OCI-M2 (cell line): ENCODE measurements at regions not wholly inside any gene's neighbourhood (a gene's known extent, or its start where the extent isn't known, plus 50 kb on each side); places are given as distances from the start of the nearest gene placed in this dataset.

ENCODE experiments used
- DNase-seq: peaks from one replicate; lab custom pipeline; 2025; ENCODE audit not compliant: unreplicated experiment; lab: John Stamatoyannopoulos, UW

DNA sequence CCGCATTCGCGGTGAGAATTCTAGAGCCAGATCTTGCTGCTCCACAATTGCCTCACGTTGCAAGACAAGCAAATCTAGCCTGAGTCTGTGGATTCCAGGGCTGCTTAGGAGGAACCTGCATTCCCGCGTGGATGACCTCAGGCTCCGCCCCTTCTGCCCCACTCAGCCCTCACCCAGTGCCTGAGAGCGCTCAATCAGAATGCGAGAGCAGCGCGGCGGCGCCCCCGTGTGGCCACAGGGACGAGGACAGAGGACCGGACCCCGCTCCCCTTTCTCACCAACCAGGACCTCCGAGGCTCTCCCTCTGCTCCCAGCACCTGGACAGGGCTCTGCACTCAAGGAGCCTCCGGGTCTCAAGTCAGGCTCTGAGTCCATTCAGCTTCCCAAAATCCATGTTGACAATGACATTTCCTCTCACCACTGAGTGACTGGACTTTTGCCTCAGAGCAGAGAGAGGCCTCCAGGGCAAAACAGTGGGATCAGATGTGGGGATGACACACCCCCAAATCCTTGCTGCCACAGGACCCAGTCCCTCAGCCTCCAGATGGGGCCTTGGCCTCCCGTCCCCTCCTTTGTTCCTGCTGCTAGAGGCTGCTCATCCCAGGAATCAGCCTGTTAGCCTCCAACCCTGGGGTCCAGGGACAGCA, 52.0 kb downstream of the RPP21 start:
- DNase-seq = peak; percentile 55

DNA sequence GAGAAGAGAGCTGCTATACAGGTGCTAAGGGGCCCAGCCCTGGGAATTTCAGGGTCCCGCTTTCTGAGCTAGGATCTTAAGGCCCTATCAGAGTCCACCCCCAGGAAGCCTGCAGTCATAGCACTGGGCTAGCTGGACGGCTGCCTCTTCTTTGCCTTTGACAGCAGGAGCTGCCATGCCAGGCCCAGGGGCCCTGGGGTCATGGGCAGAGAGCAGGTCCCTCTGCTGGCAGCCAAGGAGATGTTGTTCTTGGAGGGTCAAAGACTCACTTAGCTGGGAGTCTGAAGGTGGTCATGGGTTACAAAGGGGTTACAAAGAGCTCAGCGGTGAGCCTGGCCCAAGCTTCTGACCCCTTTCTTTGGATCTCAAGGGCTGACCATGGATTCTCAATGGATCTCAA, 52.7 kb downstream of the RPP21 start:
- DNase-seq = no peak

DNA sequence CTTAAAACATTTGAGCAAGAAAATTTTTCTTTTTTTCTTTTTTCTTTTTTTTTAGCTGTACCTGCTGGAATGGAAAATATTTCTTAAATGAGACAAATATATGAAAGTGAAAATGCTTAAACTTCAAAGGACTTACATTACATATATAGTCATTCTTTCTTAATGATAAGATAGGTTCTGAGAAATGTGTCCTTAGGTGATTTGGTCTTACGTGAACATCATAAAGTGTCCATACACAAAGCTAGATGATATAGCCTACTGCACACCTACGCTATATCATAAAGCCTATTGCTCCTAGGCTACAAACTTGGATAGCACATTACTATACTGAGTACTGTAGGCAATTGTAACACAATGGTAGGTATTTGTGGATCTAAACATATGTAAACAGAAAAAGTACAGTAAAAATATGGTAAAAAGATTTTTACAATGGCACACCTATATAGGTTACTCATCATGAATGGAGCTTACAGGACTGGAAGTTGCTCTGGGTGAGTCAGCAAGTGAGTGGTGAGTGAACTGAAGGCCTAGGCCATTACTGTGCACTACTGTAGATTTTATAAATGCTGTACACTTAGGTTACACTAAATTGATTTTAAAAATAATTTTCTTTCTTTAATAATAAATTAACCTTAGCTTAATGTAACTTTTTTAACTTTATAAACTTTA, 54.6 kb downstream of the RPP21 start:
- DNase-seq = no peak

DNA sequence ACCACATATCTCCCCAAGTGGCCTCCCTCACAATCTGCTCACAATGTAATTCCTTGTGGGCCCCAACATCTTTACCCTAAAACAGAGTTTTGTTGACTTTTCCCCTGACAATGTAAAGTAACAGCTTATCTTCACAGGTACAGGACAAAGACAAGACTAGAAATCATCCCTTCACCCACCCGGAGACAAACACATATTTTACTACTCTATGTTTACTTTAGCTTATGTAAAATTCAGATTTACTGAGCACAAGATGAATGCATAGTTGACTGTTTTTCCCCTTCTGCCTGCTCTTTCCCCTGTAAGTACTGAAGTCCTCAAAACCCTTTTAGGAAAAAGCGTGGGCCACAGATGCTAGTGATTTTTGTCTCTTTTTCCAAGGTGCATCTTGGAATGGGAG, 61.0 kb downstream of the RPP21 start:
- no peak for DNase-seq

DNA sequence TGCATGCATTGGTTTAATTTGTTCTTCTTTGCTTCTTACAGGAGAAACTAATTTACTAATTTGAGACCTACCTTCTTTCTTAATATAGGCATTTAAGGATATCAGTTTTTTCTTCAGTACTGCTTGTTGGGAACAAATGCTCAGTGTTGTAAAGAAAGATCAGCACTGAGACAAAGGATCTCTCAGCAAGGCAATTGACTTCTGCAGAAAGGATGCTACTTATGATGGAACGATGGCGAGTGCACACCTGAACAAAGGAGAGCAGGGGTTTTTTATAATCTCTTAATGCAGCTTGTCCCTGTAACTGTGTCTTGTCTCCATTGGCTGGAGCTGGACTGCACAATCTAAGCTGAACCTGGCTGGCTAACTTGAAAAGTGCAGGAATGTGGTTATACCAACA, 64.2 kb downstream of the RPP21 start:
- DNase-seq = no peak

DNA sequence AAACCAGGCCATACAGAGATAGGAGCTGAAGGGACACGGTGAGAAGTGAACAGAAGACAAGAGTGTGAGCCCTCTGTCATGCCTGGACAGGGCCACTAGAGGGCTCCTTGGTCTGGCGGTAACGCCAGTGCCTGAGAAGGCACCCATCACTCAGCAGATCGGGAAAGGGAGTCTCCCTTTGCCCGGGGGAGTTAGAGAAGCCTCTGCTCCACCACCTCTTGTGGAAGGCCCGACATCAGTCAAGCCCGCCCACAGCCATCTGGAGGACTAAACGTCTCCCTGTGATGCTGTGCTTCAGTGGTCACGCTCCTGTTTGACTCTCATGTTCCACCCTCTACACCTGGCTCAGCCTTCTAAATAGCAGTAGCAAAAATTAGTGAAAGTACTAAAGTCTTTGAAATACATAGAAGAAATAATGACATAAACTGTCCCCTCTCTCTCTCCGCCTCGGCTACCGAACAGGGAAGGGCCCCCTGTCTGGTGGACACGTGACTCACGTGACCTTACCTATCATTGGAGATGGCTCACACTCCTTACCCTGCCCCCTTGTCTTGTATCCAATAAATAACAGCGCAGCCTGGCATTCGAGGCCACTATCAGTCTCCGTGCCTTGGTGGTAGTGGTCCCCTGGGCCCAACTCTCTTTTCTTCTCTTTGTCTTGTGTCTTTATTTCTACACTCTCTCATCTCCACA, 66.7 kb downstream of the RPP21 start:
- peak; percentile 9 for DNase-seq

DNA sequence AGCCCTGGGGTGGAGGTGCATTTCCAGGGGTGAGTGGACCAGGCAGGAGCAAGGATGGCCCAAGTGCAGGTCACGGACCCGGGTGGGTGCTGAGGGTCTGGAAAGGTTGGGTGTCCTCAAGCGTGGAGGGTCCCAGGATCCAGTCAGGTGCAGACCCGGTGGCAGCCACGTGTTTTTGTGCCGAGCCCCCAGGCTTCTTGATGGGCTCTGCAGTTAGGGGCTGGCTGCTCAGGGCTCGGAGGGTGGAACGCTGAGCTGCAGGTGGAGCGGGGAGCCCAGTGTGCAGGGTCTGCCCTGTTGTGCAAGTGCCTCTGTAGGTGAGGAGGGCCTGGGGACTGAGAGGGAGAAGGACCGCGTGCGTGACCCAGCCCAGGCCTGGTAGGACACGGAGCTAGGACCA, 70.9 kb upstream of the HLA-E start:
- no peak for DNase-seq

DNA sequence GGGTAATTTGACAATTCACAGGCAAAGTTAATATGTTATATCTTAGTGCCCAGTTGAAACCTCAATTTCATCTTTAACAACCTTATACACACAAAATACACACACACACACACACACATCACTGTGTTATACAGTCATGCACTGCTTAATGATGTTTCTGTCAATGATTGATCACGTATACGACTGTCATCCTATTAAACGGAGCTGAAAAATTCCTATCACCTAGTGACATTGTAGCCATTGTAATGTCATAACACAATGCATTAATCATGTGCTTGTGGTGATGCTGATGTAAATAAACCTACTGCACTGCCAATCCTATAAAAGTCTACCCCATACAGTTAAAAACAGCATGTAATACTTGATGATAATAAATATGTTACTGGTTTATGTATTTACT, 64.8 kb upstream of the HLA-E start:
- no peak for DNase-seq
